ENCODE measurements at regions not wholly inside any gene's neighbourhood (a gene's known extent, or its start where the extent isn't known, plus 50 kb on each side); places are given as distances from the start of the nearest gene placed in this dataset.

DNA sequence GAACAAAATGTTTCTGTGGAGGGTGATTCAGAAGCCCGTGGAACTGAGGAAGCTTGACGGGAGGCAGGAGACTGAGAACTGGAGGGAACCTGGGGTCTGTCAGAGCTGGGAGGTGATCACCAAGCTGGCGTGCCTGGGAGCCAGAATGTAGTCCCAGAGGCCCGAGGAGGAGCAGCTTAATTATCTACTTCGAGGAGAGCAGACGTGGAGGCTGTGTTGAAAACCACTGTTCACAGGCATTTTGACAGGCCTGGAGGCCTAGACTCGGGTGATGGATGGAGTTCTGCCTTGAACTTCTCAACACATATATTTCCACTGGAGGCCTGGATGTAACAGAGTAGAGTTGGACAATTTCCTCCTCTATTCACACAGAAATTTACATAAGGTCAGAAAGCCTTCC lies 177.7 kb upstream of the SALL1 start:
- DNase-seq (ENCODE audit: low read depth) = no peak
- H3K4me3 ChIP-seq (ENCODE audit: control insufficient read depth, low read depth, low read length) = no peak overlapping the region
- TF ChIP-seq, protein P1, sequence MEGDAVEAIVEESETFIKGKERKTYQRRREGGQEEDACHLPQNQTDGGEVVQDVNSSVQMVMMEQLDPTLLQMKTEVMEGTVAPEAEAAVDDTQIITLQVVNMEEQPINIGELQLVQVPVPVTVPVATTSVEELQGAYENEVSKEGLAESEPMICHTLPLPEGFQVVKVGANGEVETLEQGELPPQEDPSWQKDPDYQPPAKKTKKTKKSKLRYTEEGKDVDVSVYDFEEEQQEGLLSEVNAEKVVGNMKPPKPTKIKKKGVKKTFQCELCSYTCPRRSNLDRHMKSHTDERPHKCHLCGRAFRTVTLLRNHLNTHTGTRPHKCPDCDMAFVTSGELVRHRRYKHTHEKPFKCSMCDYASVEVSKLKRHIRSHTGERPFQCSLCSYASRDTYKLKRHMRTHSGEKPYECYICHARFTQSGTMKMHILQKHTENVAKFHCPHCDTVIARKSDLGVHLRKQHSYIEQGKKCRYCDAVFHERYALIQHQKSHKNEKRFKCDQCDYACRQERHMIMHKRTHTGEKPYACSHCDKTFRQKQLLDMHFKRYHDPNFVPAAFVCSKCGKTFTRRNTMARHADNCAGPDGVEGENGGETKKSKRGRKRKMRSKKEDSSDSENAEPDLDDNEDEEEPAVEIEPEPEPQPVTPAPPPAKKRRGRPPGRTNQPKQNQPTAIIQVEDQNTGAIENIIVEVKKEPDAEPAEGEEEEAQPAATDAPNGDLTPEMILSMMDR (conservative IDR thresholded peaks at IDR 0.05; ENCODE audit: control insufficient read depth, insufficient read depth, low read depth, low read length) = no peak

DNA sequence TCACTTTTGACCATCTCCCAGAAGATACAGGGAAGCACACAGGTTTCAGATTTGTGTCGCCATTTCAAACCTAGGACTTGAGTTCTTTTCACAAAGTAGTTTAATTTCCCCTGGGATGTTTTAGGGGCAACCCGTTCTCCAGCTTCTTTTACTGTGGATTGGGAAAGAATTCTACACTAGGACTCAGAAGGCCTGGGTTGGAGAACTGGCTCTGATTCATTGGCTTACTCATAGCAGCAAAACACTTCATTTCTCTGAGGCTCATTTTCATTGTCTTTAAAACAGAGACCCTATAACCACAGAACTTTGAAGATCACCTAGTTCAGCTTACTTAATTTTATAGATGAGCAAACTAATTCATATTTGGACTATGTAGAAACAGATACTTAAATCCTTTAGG lies 175.9 kb upstream of the SALL1 start:
- no peak overlapping the region for H3K4me3 ChIP-seq (ENCODE audit: control insufficient read depth, low read depth, low read length)
- TF ChIP-seq, protein P1 (conservative IDR thresholded peaks at IDR 0.05; ENCODE audit: control insufficient read depth, insufficient read depth, low read depth, low read length) = no peak
- DNase-seq (ENCODE audit: low read depth) = peak; percentile 93

DNA sequence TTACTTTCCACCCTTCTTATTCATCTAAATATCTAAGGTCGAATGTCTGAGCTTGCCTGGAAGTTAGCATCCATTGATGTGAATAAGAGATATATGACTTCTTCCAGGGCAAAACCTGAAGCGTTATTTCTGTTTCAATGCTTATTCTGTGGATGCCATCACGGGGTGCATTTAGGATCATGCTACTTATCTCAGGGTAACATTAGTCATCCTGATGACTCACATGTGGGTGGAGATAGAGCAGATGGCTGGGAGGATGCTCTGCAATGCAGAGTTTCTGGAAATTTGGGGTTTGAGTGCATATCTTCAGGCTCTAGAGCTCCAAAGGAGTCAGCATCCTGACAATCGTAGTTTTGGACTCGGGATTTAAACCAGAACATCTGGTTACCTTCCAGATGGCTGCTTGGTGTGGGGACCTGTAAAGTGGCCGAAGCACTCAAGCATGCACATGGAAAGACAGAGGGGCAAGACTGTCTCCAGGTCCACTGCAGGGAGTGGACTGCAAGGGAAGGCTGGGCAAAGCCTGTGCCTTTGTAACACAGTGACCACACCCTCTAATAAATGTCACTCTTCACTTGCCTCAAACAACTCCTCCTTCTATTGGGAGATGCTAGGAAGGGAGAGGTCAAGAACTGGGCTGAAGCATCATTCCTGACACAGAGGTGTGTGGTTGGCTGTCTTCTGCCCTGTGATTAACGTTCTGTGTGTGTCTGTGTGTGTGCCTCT lies 175.2 kb upstream of the SALL1 start:
- no peak overlapping the region for H3K4me3 ChIP-seq (ENCODE audit: control insufficient read depth, low read depth, low read length)
- TF ChIP-seq, protein P1 (conservative IDR thresholded peaks at IDR 0.05; ENCODE audit: control insufficient read depth, insufficient read depth, low read depth, low read length) = no peak
- DNase-seq (ENCODE audit: low read depth) = peak; percentile 96

DNA sequence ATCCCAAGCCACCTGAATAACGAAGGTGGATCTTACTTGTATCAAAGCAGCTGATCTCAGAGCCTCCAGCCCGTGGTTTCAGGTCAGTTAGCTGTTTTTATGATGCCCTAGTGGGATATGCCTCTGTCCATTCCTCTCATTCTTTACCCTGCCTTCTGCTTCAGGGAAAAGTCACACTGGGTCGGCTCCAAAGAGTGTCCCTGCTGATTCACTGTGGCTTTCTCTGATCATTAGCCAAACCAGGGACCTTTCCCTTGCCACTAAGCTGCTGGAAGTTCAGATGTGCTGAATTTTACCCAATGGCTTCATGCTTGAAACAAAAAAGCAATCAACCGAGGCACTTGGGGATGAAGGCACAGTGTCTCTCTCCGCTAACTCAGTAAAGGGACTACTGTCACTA lies 170.2 kb upstream of the SALL1 start:
- TF ChIP-seq, protein P1 (conservative IDR thresholded peaks at IDR 0.05; ENCODE audit: control insufficient read depth, insufficient read depth, low read depth, low read length) = no peak
- DNase-seq (ENCODE audit: low read depth) = no peak
- H3K4me3 ChIP-seq (ENCODE audit: control insufficient read depth, low read depth, low read length) = no peak overlapping the region

DNA sequence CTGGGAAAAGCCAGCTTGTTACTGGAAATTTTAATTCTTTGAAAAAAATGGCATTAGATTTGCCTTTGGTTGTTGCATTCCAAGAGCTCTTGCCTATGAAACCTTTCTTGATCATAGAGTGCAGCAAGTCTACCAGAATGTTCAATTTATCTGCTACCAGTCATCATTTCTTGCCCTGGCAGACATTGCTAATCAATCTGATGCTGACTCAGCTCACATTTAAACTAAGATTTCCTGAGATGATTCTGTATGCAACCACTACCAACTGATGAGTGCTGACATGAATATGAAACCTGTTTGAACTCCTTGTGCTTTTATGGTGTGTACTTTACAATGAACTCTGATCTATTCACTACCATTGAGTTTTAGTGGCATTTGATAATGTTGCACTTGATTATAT lies 166.5 kb upstream of the SALL1 start:
- DNase-seq (ENCODE audit: low read depth) = no peak
- H3K4me3 ChIP-seq (ENCODE audit: control insufficient read depth, low read depth, low read length) = no peak overlapping the region
- TF ChIP-seq, protein P1 (conservative IDR thresholded peaks at IDR 0.05; ENCODE audit: control insufficient read depth, insufficient read depth, low read depth, low read length) = no peak

DNA sequence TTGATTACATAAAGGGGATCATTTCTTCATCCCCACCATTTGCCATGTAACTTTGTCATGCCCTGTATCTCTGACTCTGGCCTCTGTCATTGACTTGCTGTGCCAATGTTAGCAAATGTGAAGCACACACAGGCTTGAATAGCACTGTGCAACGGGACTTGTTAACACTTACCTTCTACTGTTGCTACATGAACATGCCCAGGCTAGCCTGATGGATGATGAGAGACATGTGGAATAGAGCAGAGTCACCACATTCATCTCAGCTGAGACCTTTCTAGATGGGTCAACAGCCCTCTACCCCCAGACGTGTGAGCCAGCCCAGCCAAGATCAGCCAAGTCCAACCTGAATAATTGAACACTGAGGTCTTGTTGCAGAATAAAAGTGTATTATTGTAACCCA lies 162.1 kb upstream of the SALL1 start:
- DNase-seq (ENCODE audit: low read depth) = peak; percentile 14
- H3K4me3 ChIP-seq (ENCODE audit: control insufficient read depth, low read depth, low read length) = no peak overlapping the region
- TF ChIP-seq, protein P1 (conservative IDR thresholded peaks at IDR 0.05; ENCODE audit: control insufficient read depth, insufficient read depth, low read depth, low read length) = no peak
